Loucy (cell line): ENCODE measurements at regions not wholly inside any gene's neighbourhood (a gene's known extent, or its start where the extent isn't known, plus 50 kb on each side); places are given as distances from the start of the nearest gene placed in this dataset.

Experiments used
- H2AFZ ChIP-seq: fragments of 200-600 bp; sonication (generic); 2 replicates; pipeline ENCODE4 v1.6.0; 2016; ENCODE audit warnings: antibody characterized with exemption, mild to moderate bottlenecking, low read length, moderate library complexity
- H3F3A ChIP-seq: fragments of 200-600 bp; 2 replicates; pipeline ENCODE4 v1.6.0; 2016; ENCODE audit warnings: antibody characterized with exemption, low read depth, mild to moderate bottlenecking
- H3K27me3 ChIP-seq: fragments of 200-600 bp; sonication (generic); 2 replicates; pipeline ENCODE4 v1.6.1; 2014; ENCODE audit warnings: low read length, mild to moderate bottlenecking; ENCODE audit not compliant: insufficient read depth, poor library complexity, severe bottlenecking
- H3K36me3 ChIP-seq: fragments of 200-600 bp; sonication (generic); 2 replicates; pipeline ENCODE4 v1.6.1; 2016; ENCODE audit warnings: low read length; ENCODE audit not compliant: insufficient read depth
- H3K4me1 ChIP-seq: fragments of 200-600 bp; sonication (generic); 2 replicates; pipeline ENCODE4 v1.5.1; 2014; ENCODE audit warnings: low read length, mild to moderate bottlenecking; ENCODE audit not compliant: insufficient read depth, poor library complexity, severe bottlenecking
- H3K4me2 ChIP-seq: fragments of 200-600 bp; sonication (generic); 2 replicates; pipeline ENCODE4 v1.6.0; 2014; ENCODE audit warnings: antibody characterized with exemption, low read length, low read depth, mild to moderate bottlenecking; ENCODE audit not compliant: poor library complexity, severe bottlenecking
- H3K4me3 ChIP-seq: fragments of 200-600 bp; sonication (generic); 2 replicates; pipeline ENCODE4 v1.5.1; 2014; ENCODE audit warnings: low read length, mild to moderate bottlenecking, mixed read lengths; ENCODE audit not compliant: poor library complexity, severe bottlenecking
- H3K79me2 ChIP-seq: fragments of 200-600 bp; sonication (generic); 2 replicates; pipeline ENCODE4 v1.6.1; 2014; ENCODE audit warnings: low read length; ENCODE audit not compliant: insufficient read depth
- H3K9ac ChIP-seq: fragments of 200-600 bp; sonication (generic); 2 replicates; pipeline ENCODE4 v1.6.0; 2014; ENCODE audit warnings: mild to moderate bottlenecking, low read depth, low read length, moderate library complexity; ENCODE audit not compliant: poor library complexity, severe bottlenecking
- H3K9me2 ChIP-seq: fragments of 200-600 bp; sonication (generic); replicated peaks from 2 replicates; pipeline ENCODE4 v1.6.1; 2016; ENCODE audit warnings: low read depth, low read length, mixed read lengths
- H3K9me3 ChIP-seq: fragments of 200-600 bp; sonication (generic); 2 replicates; pipeline ENCODE4 v1.6.1; 2014; ENCODE audit warnings: mild to moderate bottlenecking, antibody characterized with exemption, low read length, low read depth; ENCODE audit not compliant: insufficient read depth
- H4K20me1 ChIP-seq: fragments of 200-600 bp; sonication (generic); 2 replicates; pipeline ENCODE4 v1.6.0; 2014; ENCODE audit warnings: antibody characterized with exemption, low read length, mild to moderate bottlenecking; ENCODE audit not compliant: insufficient read depth, poor library complexity, severe bottlenecking
- EZH2phosphoT487 ChIP-seq: fragments of 200-600 bp; IDR thresholded peaks from 2 replicates; pipeline ENCODE4 v1.6.1; 2018; ENCODE audit warnings: antibody characterized with exemption, mild to moderate bottlenecking, moderate library complexity, borderline replicate concordance
- TF ChIP-seq, protein P1 (sequence below): fragments of 200-600 bp; sonication (generic); conservative IDR thresholded peaks from 2 replicates; pipeline ENCODE4 v1.5.1; 2014; ENCODE audit warnings: mild to moderate bottlenecking, antibody characterized with exemption, low read length

DNA sequence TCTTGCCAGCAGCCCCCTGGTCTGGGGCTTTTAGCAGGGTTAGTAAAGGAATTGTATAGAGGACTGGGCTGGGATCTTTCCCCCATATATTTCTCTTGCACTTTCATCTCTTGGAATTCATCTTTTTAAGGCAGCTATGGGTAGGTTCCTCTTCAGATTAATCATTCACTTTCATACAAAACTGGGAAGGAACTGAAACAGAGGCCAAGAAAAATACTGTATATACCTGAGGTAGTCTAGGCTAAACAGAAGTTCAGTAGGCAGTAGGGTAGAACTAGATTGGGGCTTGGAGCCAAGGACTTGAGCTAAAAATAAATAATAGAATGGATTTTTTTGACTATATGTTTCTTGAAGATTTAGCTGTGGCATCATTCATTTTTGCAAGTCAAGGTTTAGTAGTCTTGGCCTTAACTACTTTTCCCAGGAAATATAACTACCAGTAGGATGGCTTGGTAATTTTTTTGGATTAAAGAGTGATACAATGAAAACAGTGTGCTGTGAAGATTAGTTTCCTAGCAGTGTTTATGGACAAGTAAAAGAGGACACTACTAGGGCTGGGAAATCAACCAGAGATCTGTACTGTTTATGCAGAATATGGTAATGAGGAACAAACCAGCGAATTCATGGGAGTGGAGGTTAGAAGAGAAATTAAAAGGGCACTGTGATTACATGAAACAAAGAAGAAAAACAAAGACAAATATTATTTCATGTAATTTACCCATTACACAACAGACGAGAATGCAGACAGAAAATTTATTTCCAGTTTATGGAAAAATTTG, 50.9 kb upstream of the PTGS2 start:
- Histone ChIP-seq H3K9me2 (no peaks in the 10 kb centered on the region), H3K79me2 (no peaks in the 10 kb centered on the region), H2AFZ (no peak overlapping the region), H3K4me3 (no peak overlapping the region), H3K9me3 (no peaks in the 10 kb centered on the region), H3K27me3 (no peaks in the 10 kb centered on the region), H3K36me3 (no peaks in the 10 kb centered on the region), H3K4me2 (no peak overlapping the region), H3F3A (no peaks in the 10 kb centered on the region), H4K20me1 (no peaks in the 10 kb centered on the region), H3K9ac (no peak overlapping the region), H3K4me1 (no peaks in the 10 kb centered on the region)
- no peak for TF ChIP-seq EZH2phosphoT487
- TF ChIP-seq, protein P1, sequence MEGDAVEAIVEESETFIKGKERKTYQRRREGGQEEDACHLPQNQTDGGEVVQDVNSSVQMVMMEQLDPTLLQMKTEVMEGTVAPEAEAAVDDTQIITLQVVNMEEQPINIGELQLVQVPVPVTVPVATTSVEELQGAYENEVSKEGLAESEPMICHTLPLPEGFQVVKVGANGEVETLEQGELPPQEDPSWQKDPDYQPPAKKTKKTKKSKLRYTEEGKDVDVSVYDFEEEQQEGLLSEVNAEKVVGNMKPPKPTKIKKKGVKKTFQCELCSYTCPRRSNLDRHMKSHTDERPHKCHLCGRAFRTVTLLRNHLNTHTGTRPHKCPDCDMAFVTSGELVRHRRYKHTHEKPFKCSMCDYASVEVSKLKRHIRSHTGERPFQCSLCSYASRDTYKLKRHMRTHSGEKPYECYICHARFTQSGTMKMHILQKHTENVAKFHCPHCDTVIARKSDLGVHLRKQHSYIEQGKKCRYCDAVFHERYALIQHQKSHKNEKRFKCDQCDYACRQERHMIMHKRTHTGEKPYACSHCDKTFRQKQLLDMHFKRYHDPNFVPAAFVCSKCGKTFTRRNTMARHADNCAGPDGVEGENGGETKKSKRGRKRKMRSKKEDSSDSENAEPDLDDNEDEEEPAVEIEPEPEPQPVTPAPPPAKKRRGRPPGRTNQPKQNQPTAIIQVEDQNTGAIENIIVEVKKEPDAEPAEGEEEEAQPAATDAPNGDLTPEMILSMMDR: no peak
